Endothelial cell of hepatic sinusoid (primary cell): ENCODE measurements at regions not wholly inside any gene's neighbourhood (a gene's known extent, or its start where the extent isn't known, plus 50 kb on each side); places are given as distances from the start of the nearest gene placed in this dataset.

Source experiments
- in situ Hi-C: cut with HindIII; loops from 2 replicates; pipeline ENCODE4 v1.10.0; 2017; ENCODE audit warnings: low sequenced_read_pairs

DNA sequence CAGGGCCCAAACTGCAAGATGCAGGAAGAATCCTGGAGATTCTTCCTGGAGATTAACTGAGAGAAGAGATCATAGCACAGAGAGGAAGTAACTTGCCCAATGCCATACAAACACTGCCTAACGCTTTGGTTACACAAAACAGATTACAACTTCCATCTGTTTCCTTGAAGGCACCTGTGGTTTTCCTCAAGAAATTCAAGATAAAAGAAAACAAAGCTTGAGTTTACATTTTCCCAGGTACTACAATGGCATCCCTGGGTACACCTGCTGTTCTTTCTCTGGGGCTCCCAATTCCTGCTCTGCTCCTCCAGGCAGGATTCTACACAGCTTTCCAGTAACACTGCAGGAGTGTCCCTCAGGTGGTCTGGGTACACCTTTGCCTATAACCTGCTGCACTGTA lies 781.9 kb upstream of the ID2 start:
- in situ Hi-C loops, result loop anchor here (5.0 kb wide), 1 partner anchor 52 kb away; no protein-coding TSS in a partner anchor

DNA sequence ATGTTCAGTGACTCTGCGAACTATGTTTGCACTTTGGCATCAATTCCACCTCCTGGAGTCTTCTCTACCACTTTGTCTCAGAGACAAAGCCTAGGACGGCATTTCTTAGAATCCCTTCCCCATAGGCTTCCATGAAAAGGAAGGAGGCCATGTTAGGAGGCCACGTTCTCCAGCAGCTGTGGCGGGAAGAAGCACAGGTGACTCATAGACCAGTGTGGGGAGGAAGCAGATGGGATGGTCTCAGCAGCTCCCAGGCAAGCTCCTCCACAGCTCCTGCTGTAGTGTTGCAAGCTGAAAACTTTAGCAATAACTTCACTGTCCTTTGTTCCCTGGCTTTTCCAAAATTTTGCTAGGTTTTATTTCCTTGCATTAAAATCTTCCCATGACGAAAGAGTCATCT lies 781.3 kb upstream of the ID2 start:
- in situ Hi-C loops, result no loop called here

- in situ Hi-C loops, result no loop called here
These were observed 779.5 kb upstream of the ID2 start for GRCh38 chr2:7902251-7902765.

- in situ Hi-C loops, result no loop called here
These were observed 777.5 kb upstream of the ID2 start for GRCh38 chr2:7904319-7904718.

DNA sequence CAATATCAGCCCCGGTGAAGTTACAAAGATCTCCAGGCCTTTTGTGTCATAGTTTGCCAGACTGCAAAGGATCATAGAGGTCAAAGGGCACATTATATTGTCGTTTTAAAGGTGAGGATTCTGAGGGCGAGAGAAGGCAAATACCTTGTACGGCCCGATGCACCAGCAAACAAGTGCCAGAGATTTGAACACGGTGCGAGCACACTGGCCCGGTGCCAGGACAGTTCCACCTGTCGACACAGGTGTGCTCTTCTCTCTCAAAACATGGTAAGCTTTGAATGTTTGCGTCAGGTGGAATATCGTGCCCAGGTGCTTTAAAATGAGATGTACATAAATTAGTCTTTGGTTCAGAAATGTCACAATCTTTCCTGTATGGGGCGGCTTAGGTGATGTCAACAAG lies 776.1 kb upstream of the ID2 start:
- in situ Hi-C loops, result no loop called here

DNA sequence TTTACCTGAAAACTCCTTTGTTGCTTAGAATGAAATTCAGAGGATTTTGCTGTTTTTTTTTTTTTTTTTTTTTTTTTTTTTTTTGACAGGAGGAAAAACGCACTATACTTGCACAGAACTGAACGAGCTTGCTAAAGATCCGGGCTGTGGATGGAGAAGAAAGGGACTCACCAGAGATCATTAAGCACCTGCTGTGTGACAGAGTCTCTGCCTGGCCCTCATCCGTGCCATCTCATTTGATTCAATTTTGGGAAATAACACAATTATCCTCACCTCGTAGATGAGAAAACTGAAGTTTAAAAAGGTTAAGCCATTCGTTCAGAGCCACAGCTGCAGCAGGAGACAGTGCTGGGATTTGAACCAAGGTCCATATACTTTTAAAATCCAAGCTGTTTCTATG lies 775.4 kb upstream of the ID2 start:
- in situ Hi-C loops, result no loop called here

GRCh38 chr2:7907041-7907440 lies 774.8 kb upstream of the ID2 start:
- in situ Hi-C loops, result no loop called here

- in situ Hi-C loops, result no loop called here
These were observed 771.1 kb upstream of the ID2 start for GRCh38 chr2:7910752-7911151.

DNA sequence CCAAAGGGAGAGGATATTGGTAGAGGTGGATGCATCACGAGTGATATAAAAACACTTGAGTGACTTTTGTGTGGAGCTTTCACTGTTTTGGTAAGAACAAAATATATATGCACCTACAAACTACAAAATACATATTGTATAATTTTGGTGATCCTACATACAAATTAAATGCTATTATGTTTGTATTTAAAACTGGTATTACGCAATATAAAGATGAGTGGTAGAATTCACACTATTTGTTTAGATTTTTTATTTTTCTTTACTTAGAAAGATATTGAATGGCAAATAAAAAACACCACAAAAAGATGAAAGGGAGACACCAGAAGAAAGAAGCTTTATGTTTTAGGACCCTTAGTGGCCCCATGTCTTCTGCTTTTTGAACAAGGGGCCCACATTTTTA lies 770.7 kb upstream of the ID2 start:
- in situ Hi-C loops, result no loop called here

DNA sequence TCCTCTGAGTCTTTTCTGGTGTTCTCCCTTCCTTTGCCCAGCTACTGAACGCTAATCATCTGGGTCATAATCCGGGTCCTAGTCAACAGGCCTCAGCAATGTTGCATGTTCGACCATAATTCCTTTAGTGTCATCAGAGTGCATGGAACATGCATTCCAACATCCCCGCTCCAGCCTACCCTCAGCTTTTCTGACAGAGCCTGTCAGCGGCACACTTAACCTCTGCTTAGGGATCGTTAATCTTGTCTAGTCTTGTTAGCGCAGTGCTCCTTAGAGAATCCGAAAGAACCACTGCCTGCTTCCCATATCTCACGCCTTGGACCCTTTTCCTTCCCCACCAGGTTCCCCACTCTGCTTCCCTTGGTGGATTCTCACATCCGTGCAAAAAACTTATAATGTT lies 767.9 kb upstream of the ID2 start:
- in situ Hi-C loops, result no loop called here

DNA sequence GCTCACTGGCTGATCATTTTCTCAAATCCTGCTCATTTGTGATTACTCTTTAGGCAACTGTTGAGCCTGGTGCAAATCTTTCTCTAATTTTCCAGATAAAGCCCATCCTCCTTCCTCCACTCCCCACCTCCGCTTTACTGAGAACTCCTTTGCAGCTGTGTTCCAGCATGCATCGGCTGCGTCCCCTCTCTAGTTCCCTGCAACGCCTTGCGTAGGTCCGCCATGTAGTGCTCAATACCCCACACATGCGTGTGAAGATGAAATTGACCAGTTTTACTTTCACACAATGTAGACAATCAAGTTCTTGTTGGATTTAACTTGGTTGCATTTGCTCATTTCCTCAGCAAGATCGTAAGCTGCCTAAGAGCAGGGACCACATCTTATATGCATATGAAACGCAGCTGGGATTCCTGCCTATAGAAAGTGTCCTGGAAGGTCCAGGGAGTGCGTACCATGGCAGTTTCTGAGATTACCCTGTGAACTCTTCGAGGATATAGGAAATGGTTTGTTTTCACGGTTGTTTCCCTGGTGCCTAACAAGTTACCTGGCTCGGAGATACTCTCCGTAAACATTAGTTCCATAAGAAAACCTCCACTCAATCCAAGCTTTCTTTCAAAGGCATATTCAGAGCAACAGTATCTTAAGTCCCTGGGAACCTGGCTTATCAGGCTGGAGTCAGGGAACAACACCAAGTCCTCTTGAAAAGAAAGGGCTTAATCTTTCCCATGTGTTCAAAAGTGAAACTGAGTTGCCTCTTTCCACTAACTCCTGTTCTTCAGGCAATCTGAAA lies 766.4 kb upstream of the ID2 start:
- in situ Hi-C loops, result no loop called here

- in situ Hi-C loops, result no loop called here
These were observed 765.2 kb upstream of the ID2 start for GRCh38 chr2:7916670-7917069.

DNA sequence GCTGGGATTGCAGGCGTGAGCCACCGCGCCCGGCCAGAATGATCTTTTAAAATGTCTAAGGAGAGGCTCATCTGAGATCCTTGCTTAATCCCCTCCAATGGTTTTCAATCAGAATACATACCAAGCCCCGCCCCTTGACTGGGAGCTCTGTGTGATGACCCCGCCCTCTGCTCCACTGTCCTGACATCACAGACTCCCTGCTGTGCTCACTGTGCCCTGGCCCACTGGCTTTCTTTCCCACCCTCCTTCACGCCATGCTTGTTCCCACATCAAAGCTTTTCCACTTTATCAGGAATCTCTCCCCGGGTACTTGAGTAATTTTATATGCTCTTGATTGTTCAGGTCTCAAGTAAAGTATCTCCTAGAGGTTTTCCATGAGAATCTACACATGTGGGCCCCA lies 762.3 kb upstream of the ID2 start:
- in situ Hi-C loops, result no loop called here

DNA sequence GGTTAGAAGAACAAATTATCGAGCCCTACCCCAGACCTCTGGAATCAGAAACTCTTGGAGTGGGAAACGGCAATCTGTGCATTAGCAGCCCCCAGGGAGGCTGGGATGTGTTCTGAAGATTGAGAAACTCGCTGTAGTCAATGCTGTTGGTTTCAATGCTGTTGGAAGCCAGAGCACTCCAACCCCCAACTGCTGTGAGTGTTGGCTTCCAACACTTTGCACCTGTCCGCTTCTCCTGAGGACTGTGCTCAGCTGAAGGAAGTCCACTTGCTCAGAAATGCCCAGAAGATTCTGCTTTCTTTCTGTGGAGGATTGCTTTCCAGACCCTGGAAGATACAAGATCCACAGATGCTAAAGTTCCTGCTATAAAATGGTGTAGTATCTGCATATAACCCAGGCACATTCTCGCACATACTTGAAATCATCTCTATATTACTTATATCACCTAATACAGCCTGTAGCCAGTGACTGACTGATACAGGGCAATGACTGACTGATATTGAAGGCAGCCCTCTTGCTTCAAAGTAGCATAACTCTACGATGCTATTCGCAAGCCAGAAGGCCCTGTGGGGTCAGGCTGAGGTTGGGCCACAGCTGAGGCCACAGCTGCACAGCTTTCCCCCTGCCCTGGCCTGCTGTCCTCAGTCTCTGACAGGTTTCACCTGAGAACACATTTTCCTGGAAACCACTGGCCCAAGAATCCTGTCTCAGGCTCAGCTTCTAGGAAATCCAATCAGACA lies 757.7 kb upstream of the ID2 start:
- in situ Hi-C loops, result no loop called here

DNA sequence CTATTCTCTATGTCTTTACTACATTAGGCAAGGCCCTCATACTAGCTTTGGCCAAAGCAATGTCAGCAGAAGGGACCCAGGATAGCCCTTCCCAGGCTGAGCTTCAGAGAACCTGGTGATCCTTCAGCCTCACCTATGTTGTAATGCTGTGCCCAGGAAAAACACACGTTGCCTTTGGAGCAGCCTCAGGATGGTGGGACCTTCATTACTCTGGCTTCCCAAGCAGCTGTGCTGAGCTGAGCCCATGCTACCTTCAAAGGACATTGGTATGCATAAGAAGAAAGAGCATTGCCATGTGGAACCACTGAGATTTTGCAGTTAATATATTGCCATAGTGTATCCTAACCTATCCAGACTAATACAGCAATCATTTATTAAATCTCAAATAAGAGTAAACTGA lies 756.4 kb upstream of the ID2 start:
- in situ Hi-C loops, result no loop called here

- in situ Hi-C loops, result no loop called here
These were observed 754.2 kb upstream of the ID2 start for GRCh38 chr2:7927691-7928090.

GRCh38 chr2:7929281-7929680 lies 752.6 kb upstream of the ID2 start:
- in situ Hi-C loops, result no loop called here

DNA sequence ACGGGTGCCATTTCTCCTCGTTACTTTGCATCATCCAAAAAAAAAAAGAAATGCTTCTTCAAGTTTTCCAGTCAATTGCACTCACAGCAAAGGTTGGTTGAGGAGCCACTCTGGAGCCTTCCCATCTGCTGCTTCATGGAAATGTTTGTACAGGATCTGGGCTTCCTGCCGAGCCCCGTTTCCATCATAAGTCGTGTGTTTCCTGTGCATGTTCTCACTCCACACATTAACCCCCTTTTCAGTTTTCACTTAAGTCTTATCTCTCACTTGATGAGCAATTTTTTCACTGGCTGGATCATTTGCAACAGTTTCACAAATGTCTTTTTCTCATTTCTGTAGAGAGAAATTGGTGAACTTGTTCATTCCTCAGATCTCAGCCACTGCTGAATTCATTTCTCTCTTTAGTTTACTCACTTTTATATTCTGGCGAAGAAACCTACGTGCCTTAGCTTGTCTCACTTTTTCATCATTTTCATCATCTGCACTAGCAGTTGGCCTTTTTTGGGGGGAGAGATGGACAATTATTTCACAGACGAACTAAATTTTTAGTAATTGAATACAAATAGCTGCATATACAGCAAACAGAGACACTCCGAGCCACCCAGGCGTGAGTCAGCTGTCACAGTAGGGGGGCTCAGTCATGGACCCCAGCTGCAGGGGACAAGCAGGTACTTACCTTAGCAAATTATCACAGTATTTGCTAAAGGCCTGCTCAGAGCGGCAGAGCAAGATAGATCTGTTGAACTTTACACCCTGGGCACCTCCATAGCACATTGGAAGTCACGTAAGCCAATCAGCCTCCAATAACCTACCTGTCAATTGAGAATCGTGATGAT lies 750.8 kb upstream of the ID2 start:
- in situ Hi-C loops, result no loop called here

GRCh38 chr2:7931808-7932207 lies 750.0 kb upstream of the ID2 start:
- in situ Hi-C loops, result no loop called here

DNA sequence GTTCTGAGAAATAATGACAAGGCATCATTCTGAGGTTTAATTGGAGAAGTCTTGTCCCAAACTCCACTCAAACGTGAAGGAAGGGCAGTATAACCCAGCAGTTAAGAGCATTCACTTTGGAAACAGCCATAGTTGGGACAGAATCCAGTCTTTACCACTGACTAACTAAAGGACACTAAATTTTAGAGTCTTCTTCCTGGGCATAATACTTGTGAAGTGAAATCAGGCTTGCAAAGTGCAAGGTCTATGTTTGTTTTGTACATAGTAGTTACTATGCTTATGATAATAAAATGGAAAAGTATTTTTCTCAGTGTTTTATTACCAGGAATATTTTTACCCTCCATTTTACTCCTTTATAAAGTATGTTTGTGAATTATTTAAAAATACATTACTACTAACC lies 748.2 kb upstream of the ID2 start:
- in situ Hi-C loops, result no loop called here

- in situ Hi-C loops, result no loop called here
These were observed 747.4 kb upstream of the ID2 start for GRCh38 chr2:7934476-7934875.
